ENCODE measurements at regions not wholly inside any gene's neighbourhood (a gene's known extent, or its start where the extent isn't known, plus 50 kb on each side); places are given as distances from the start of the nearest gene placed in this dataset.

GRCh38 chr3:6516143-6516542 is 344.8 kb upstream of the GRM7 start:
- in situ Hi-C loops (cut with MboI) = no loop called here
- peaks cover 6% of the 10 kb centered on the region; the same call in 1 of the 2 replicates for H4K20me1 ChIP-seq (replicated peaks; ENCODE audit: control insufficient read depth, insufficient read depth, low read length)

More at GRCh38 chr3:6516143-6516542, 344.8 kb upstream of the GRM7 start:
- Histone ChIP-seq H3K4me3 (no peak overlapping the region), H3K27me3 (ENCODE audit: control insufficient read depth in 2 of 2, insufficient read depth in 2 of 2, low read length in 2 of 2) (no peaks in the 10 kb centered on the region), H3K9me3 (replicated peaks; ENCODE audit: control insufficient read depth, insufficient read depth, low read depth, low read length) (peaks cover 3% of the 10 kb centered on the region; the same call in 1 of the 2 replicates), H3K27ac (ENCODE audit: extremely low read depth, low read depth, low read length) (no peak overlapping the region), H3K4me1 (replicated peaks in 1 of 2; ENCODE audit: control insufficient read depth in 2 of 2, insufficient read depth in 2 of 2, low read length in 2 of 2) (peaks cover 0 to 43% of the 10 kb centered on the region in 2 experiments; a peak in 3 of 5 replicates), H3K4me2 (ENCODE audit: insufficient read depth, low read length) (no peak overlapping the region), H3K9ac (ENCODE audit: insufficient read depth in 1 of 2, low read depth in 2 of 2, low read length in 2 of 2) (no peak overlapping the region), H3K9me1 (ENCODE audit: control insufficient read depth, insufficient read depth, low read length) (no peaks in the 10 kb centered on the region), H3K79me2 (ENCODE audit: control insufficient read depth, insufficient read depth, low read length) (peaks cover 99% of the 10 kb centered on the region), H2AFZ (ENCODE audit: low read depth, low read length) (no peak overlapping the region), H3K36me3 (ENCODE audit: control insufficient read depth, insufficient read depth, low read length) (peaks cover 77% of the 10 kb centered on the region)
- no peak for TF ChIP-seq POLR3G (IDR thresholded peaks at IDR 0.05; ENCODE audit: extremely low read depth, insufficient read length, insufficient replicate concordance)
- TF ChIP-seq SMAD3 (CRISPR knock-in tag; conservative IDR thresholded peaks at IDR 0.05) = no peak
- TF ChIP-seq PTRF (tag; IDR thresholded peaks at IDR 0.05) = no peak
- no peak for TF ChIP-seq ILF3 (IDR thresholded peaks at IDR 0.05; ENCODE audit: borderline replicate concordance)
- no peak for TF ChIP-seq BDP1 (IDR thresholded peaks at IDR 0.05; ENCODE audit: insufficient read depth, insufficient read length)
- no peak for TF ChIP-seq CBFB (CRISPR knock-in tag; IDR thresholded peaks at IDR 0.05)
- no peak for TF ChIP-seq MCM7 (IDR thresholded peaks at IDR 0.05)
- TF ChIP-seq E2F5 (CRISPR knock-in tag; IDR thresholded peaks at IDR 0.05) = no peak
- TF ChIP-seq TOE1 (IDR thresholded peaks at IDR 0.05; ENCODE audit: borderline replicate concordance) = no peak
- no peak for TF ChIP-seq TOE1 (CRISPR knock-in tag; IDR thresholded peaks at IDR 0.05; ENCODE audit: borderline replicate concordance, low read depth)
- TF ChIP-seq HNRNPH1 (optimal IDR thresholded peaks at IDR 0.05; ENCODE audit: low read depth, low read length) = no peak
- no peak for TF ChIP-seq BHLHE40 (IDR thresholded peaks at IDR 0.05; ENCODE audit: low read length)
- no peak for TF ChIP-seq SREBF2 (CRISPR knock-in tag; IDR thresholded peaks at IDR 0.05)
- ChIA-PET CTCF (ENCODE audit: low intra/inter-chr PET ratio) (no interaction called here), POLR2A (interaction anchor here (0.8 kb wide), 1 partner anchor 26 kb away, joined by 3 read pairs; no protein-coding TSS in a partner anchor)
- no TSS peak for BruUV-seq (replicated peaks)
- intact Hi-C loops (cut with micrococcal nuclease) = loop anchor here (10.0 kb wide), 1 partner anchor 751 kb away; no protein-coding TSS in a partner anchor
- ATAC-seq (no peak), DNase-seq (ENCODE audit: extremely low read depth in 1 of 4, low spot score in 3 of 4) (no peak), FAIRE-seq (no peak)
